ENCODE measurements at regions not wholly inside any gene's neighbourhood (a gene's known extent, or its start where the extent isn't known, plus 50 kb on each side); places are given as distances from the start of the nearest gene placed in this dataset.

DNA sequence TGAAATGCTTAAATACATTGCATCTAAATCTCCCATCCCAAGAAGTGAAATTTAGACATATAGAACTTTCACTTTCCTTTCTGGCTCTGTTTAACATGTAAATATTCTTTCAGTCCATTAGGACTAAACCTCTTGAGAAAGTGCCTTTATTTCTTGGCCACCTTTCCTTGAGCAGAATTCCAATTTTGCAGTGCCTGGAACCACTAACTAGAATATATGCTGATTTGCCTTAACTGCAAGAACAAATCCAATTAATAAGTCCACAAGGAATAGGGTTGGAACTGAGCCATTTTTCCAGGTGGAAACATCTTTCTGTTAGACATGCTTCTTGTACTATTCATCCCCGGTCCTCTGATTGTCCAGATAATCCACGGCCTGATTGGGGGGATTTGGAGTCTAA, 478.0 kb downstream of the ENC1 start:
- H3K27me3 ChIP-seq (ENCODE audit: insufficient read depth, low read length) = no peaks in the 10 kb centered on the region
- POLR2A ChIA-PET = no interaction called here
- H3K4me3 ChIP-seq (replicated peaks in 1 of 2; ENCODE audit: low read depth in 1 of 2, low read length in 2 of 2) = no peak overlapping the region
- TF ChIP-seq, protein P1, sequence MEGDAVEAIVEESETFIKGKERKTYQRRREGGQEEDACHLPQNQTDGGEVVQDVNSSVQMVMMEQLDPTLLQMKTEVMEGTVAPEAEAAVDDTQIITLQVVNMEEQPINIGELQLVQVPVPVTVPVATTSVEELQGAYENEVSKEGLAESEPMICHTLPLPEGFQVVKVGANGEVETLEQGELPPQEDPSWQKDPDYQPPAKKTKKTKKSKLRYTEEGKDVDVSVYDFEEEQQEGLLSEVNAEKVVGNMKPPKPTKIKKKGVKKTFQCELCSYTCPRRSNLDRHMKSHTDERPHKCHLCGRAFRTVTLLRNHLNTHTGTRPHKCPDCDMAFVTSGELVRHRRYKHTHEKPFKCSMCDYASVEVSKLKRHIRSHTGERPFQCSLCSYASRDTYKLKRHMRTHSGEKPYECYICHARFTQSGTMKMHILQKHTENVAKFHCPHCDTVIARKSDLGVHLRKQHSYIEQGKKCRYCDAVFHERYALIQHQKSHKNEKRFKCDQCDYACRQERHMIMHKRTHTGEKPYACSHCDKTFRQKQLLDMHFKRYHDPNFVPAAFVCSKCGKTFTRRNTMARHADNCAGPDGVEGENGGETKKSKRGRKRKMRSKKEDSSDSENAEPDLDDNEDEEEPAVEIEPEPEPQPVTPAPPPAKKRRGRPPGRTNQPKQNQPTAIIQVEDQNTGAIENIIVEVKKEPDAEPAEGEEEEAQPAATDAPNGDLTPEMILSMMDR (IDR thresholded peaks at IDR 0.05 in 2 of 3, conservative IDR thresholded peaks at IDR 0.05 in 1 of 3; ENCODE audit: borderline replicate concordance in 1 of 3, insufficient read depth in 1 of 3, low read depth in 2 of 3, low read length in 2 of 3) = no peak
- TF ChIP-seq JUND (IDR thresholded peaks at IDR 0.05) (no peak), YY1 (IDR thresholded peaks at IDR 0.05; ENCODE audit: extremely low read depth, insufficient replicate concordance, low read depth, low read length) (no peak), POLR2A (IDR thresholded peaks at IDR 0.05; ENCODE audit: borderline replicate concordance, extremely low read depth, insufficient read depth, insufficient read length) (no peak), POLR2AphosphoS5 (IDR thresholded peaks at IDR 0.05; ENCODE audit: low read depth, low read length) (no peak), RAD21 (IDR thresholded peaks at IDR 0.05; ENCODE audit: low read depth) (no peak), SIN3A (IDR thresholded peaks at IDR 0.05; ENCODE audit: low read depth) (no peak), ZNF274 (IDR thresholded peaks at IDR 0.05; ENCODE audit: low read depth, low read length) (no peak), EZH2 (IDR thresholded peaks at IDR 0.05) (no peak), EZH2phosphoT487 (IDR thresholded peaks at IDR 0.05; ENCODE audit: borderline replicate concordance) (no peak), SP1 (IDR thresholded peaks at IDR 0.05; ENCODE audit: low read depth) (no peak), FOSL1 (IDR thresholded peaks at IDR 0.05; ENCODE audit: low read depth) (no peak), CBX3 (IDR thresholded peaks at IDR 0.05; ENCODE audit: low read depth) (no peak), ZFX (IDR thresholded peaks at IDR 0.05) (no peak), EGR1 (IDR thresholded peaks at IDR 0.05; ENCODE audit: low read depth) (no peak), SRF (IDR thresholded peaks at IDR 0.05; ENCODE audit: low read depth) (no peak)
- TF ChIP-seq, protein P2, sequence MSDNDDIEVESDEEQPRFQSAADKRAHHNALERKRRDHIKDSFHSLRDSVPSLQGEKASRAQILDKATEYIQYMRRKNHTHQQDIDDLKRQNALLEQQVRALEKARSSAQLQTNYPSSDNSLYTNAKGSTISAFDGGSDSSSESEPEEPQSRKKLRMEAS (IDR thresholded peaks at IDR 0.05) = no peak
- TF ChIP-seq, protein P3, sequence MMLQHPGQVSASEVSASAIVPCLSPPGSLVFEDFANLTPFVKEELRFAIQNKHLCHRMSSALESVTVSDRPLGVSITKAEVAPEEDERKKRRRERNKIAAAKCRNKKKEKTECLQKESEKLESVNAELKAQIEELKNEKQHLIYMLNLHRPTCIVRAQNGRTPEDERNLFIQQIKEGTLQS (IDR thresholded peaks at IDR 0.05) = no peak
- TF ChIP-seq, protein P4, sequence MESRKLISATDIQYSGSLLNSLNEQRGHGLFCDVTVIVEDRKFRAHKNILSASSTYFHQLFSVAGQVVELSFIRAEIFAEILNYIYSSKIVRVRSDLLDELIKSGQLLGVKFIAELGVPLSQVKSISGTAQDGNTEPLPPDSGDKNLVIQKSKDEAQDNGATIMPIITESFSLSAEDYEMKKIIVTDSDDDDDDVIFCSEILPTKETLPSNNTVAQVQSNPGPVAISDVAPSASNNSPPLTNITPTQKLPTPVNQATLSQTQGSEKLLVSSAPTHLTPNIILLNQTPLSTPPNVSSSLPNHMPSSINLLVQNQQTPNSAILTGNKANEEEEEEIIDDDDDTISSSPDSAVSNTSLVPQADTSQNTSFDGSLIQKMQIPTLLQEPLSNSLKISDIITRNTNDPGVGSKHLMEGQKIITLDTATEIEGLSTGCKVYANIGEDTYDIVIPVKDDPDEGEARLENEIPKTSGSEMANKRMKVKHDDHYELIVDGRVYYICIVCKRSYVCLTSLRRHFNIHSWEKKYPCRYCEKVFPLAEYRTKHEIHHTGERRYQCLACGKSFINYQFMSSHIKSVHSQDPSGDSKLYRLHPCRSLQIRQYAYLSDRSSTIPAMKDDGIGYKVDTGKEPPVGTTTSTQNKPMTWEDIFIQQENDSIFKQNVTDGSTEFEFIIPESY (IDR thresholded peaks at IDR 0.05; ENCODE audit: extremely low read depth, insufficient replicate concordance, low read length) = no peak
- H3K9ac ChIP-seq (ENCODE audit: low read length) = no peak overlapping the region
- H2AFZ ChIP-seq (ENCODE audit: low read depth, low read length, poor library complexity, severe bottlenecking) = no peak overlapping the region
- no peaks in the 10 kb centered on the region for H3K9me3 ChIP-seq (ENCODE audit: control insufficient read depth in 1 of 2, insufficient read depth in 1 of 2, low read depth in 1 of 2, low read length in 2 of 2)
- H3K9me2 ChIP-seq (ENCODE audit: insufficient read depth) = no peaks in the 10 kb centered on the region
- intact Hi-C loops (cut with micrococcal nuclease) = no loop called here
- H3K4me1 ChIP-seq (ENCODE audit: control insufficient read depth in 1 of 2, insufficient read depth in 2 of 2, low read length in 2 of 2) = no peaks in the 10 kb centered on the region
- H3K27ac ChIP-seq (ENCODE audit: low read depth, low read length) = no peak overlapping the region
- no peak for ATAC-seq
- no peak overlapping the region for H3K4me2 ChIP-seq (ENCODE audit: low read length)
- no TSS peak for BruUV-seq (replicated peaks)
- H3K36me3 ChIP-seq (ENCODE audit: control insufficient read depth in 1 of 2, insufficient read depth in 2 of 2, low read length in 2 of 2) = no peaks in the 10 kb centered on the region
- DNase-seq (ENCODE audit: low read depth, low spot score) = no peak
- no peaks in the 10 kb centered on the region for H3K79me2 ChIP-seq (ENCODE audit: insufficient read depth, low read length)
- CTCF ChIA-PET = no interaction called here
- RAD21 ChIA-PET (ENCODE audit: low non-redundant PET in 1 of 2, low total read pairs in 2 of 2, uncharacterized antibody in 2 of 2, unreplicated experiment in 2 of 2) = no interaction called here
- no peaks in the 10 kb centered on the region for H4K20me1 ChIP-seq (ENCODE audit: insufficient read depth)
